HG03558 (cell line): ENCODE measurements at regions not wholly inside any gene's neighbourhood (a gene's known extent, or its start where the extent isn't known, plus 50 kb on each side); places are given as distances from the start of the nearest gene placed in this dataset.

Source experiments
- ATAC-seq: cut with Tn5 transposase; IDR thresholded peaks from one replicate; pipeline ENCODE4 v1.9.1; 2021; ENCODE audit warnings: moderate number of reproducible peaks; ENCODE audit not compliant: unreplicated experiment; ENCODE audit errors: extremely low read depth

GRCh38 chr4:20302336-20302735 lies 50.6 kb downstream of the SLIT2 start:
- ATAC-seq: no peak

GRCh38 chr4:20305976-20306375 lies 54.3 kb downstream of the SLIT2 start:
- no peak for ATAC-seq

GRCh38 chr4:20311856-20312255 lies 60.2 kb downstream of the SLIT2 start:
- no peak for ATAC-seq

- no peak for ATAC-seq
These were observed 61.7 kb downstream of the SLIT2 start for GRCh38 chr4:20313237-20314030.

GRCh38 chr4:20317424-20317985 lies 65.8 kb downstream of the SLIT2 start:
- ATAC-seq: no peak

- ATAC-seq: no peak
These were observed 66.5 kb downstream of the SLIT2 start for GRCh38 chr4:20318001-20318908.

- ATAC-seq: no peak
These were observed 67.2 kb downstream of the SLIT2 start for GRCh38 chr4:20318909-20319277.

- no peak for ATAC-seq
These were observed 68.3 kb downstream of the SLIT2 start for GRCh38 chr4:20319825-20320612.

GRCh38 chr4:20323991-20324390 lies 72.3 kb downstream of the SLIT2 start:
- ATAC-seq: no peak

GRCh38 chr4:20326460-20326859 lies 74.8 kb downstream of the SLIT2 start:
- no peak for ATAC-seq

- no peak for ATAC-seq
These were observed 75.3 kb downstream of the SLIT2 start for GRCh38 chr4:20326977-20327376.

- no peak for ATAC-seq
These were observed 76.1 kb downstream of the SLIT2 start for GRCh38 chr4:20327808-20328207.

GRCh38 chr4:20331642-20332041 lies 79.9 kb downstream of the SLIT2 start:
- no peak for ATAC-seq

- no peak for ATAC-seq
These were observed 81.5 kb downstream of the SLIT2 start for GRCh38 chr4:20333141-20333715.

GRCh38 chr4:20337261-20337664 lies 85.6 kb downstream of the SLIT2 start:
- no peak for ATAC-seq

- no peak for ATAC-seq
These were observed 87.1 kb downstream of the SLIT2 start for GRCh38 chr4:20338841-20339240.

GRCh38 chr4:20341134-20341738 lies 89.5 kb downstream of the SLIT2 start:
- ATAC-seq: no peak

GRCh38 chr4:20347531-20347930 lies 95.8 kb downstream of the SLIT2 start:
- ATAC-seq: no peak

- no peak for ATAC-seq
These were observed 96.7 kb downstream of the SLIT2 start for GRCh38 chr4:20348411-20348810.
